HS-27A (cell line): ENCODE measurements at regions not wholly inside any gene's neighbourhood (a gene's known extent, or its start where the extent isn't known, plus 50 kb on each side); places are given as distances from the start of the nearest gene placed in this dataset.

Source experiments
- DNase-seq: peaks from one replicate; pipeline ENCODE4 v3.0.0-alpha.2; 2012; ENCODE audit warnings: low read depth, missing footprints

GRCh38 chr20:56835829-56836550 is 206.9 kb downstream of the TFAP2C start:
- no peak for DNase-seq

- DNase-seq, result no peak
Observed at GRCh38 chr20:56839222-56839621, 210.1 kb downstream of the TFAP2C start.

DNA sequence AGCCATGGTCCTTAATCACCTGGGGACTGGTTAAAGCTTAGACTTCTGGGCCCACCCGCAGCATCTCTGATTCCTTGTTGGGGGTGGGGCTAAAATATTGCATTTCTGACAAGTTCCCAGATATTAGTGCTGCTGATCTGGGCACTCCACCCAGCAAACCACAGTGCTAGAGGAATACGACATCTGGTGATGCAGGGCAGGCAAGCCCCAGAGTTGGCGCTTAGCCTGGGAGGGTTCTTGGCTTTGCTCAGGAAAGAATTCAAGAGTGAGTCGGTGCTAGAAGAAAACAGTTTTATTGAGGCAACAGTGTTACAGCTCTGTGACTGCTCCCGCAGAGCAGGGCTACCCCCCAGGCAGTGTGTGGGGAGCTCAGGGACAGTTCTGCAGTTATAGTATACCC is 210.7 kb downstream of the TFAP2C start:
- no peak for DNase-seq

- no peak for DNase-seq
Observed at GRCh38 chr20:56840716-56841261, 211.7 kb downstream of the TFAP2C start.

DNA sequence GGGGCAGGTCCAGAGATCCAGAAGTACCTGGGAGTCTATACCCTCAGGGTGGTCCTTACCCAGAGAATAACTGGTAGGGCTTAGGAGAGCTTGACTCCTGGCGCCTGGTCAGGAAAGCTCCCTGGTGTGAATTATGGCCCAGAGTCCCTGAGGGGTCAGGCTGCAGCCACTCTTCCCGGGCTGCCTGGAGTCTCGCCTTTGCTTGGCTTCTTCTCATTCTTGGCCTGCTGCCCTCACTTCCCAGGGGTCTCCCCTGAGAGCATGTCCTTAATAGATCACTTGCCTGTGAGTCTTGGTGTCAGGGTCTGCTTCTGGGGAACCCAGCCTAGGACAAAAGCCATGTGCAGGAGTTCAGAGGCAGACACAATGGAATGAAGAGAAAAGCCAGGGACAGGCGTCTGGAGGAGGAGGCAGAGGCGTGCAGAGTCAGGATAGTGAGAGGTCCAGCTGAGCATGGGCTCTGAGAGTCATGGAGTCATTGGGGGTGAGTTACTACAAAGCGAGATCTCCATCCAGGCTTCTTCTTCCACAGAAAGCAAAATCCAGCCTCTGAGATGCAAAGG is 212.3 kb downstream of the TFAP2C start:
- no peak for DNase-seq

GRCh38 chr20:56842056-56842455 is 212.9 kb downstream of the TFAP2C start:
- no peak for DNase-seq

DNA sequence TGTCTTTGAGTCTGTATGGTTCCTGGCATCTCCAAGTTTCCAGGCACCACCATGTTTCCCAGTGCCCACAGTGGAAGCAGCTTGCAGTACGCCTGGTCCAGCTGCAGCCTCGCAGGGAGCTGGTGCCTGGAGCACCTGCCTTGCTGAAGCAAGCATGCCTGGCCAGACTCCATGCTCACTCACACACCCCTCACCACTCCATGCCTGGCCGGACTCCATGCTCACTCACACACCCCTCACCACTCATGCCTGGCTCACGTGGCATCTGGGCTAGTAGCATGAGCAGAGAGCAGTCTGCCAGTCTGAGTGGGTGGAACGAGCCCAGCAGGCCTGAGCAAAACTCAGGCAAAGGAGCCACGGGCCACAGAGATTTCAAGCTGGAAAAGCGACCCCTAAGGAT is 214.3 kb downstream of the TFAP2C start:
- no peak for DNase-seq

DNA sequence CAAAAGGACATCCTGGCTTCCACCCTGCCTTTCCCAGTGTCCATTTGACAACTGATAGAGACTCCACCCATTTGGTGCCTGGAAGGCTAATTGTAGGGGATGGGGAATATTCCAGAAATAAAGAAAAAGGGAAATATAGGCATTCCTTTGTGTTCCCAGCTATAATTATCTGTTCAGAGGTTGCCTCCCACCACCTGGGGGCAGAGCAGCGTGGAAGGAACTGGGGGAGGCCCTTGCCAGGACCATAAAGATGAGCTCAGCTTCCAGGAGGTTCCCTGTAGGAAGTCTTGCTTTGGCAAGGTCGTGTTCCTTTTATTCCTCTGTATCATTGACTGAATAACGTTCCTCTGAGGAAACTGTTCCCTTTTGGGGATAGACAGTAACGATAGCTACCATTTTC is 214.7 kb downstream of the TFAP2C start:
- DNase-seq, result no peak

- no peak for DNase-seq
Observed at GRCh38 chr20:56845546-56846086, 216.5 kb downstream of the TFAP2C start.

- no peak for DNase-seq
Observed at GRCh38 chr20:56848561-56848960, 219.5 kb downstream of the TFAP2C start.

DNA sequence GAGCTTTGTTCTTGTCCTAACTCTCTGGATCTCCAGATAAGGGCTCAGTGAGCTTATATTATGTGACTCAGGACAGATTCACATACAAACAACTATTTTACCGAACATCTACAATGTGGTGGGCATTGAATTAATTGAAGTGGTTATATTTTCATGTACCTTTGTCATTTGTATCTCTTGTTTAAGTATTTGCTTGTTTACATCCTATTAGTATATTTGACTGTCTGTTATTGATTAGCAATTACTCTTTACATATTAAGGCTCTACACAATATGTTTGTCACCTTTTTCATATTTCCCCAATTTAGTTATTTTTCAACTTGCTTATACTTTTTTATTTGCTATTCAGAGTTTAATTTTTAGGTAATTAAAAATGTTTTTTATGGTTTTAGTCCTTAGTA is 222.4 kb downstream of the TFAP2C start:
- DNase-seq, result no peak

- no peak for DNase-seq
Observed at GRCh38 chr20:56855708-56856107, 226.6 kb downstream of the TFAP2C start.

GRCh38 chr20:56857950-56858349 is 228.8 kb downstream of the TFAP2C start:
- no peak for DNase-seq

DNA sequence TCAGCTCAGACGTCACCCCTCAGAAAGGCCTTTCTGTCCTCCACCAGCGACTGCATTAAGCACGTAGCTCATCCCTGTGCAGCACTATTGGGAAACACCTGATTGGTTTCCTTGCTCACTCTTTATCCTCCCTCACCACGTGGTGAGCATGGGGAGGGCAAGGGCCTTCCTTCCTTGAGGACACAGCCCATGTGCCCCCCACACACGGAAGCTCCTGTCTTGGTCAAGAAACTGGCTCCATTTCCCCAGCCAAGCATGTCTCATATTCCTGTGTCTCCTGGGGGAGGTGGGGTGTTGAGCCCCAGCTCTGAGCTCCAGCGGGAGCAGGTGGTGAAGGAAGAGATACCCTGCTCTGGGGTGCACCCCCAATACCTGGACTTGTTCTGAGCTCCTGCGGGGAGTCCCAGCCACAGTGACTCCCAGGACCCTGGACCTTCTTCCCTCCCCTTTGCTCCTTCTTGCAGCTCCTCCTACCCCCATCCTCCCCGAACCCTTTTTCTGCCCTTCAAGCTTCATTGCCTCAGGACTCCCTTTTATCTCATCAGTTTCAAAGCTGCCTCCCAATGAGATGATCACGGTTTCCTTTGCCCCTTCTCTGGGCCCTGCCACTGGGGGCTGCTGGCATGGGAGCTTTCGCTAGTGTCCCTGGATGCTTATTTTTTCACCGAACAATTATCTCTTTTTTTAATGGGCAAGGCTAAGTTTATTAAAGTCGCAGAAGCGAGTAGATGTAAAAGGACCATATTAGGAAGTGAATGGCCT is 230.1 kb downstream of the TFAP2C start:
- no peak for DNase-seq

DNA sequence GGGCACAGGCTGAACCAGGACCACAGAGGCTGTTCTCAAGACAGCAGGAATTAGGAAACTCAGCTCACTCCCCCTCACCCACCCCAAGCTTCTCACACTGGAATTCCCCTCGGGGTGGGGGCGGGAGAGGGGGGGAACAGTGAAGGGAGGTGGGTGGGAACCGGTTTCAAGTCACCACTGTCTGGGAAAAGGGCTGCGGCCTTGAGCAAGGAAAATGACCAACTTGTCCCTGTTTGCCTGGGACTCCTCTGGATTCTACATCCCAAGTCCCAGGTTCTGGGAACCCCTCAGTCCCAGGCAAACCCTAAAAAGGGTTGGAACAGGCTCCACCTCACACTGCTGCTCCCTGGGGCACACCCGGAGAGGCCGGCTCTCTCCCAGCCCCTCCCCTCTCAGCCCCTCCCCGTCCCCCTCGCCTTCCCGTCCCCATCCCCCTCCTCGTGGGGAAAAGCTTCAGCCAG is 230.7 kb downstream of the TFAP2C start:
- no peak for DNase-seq

DNA sequence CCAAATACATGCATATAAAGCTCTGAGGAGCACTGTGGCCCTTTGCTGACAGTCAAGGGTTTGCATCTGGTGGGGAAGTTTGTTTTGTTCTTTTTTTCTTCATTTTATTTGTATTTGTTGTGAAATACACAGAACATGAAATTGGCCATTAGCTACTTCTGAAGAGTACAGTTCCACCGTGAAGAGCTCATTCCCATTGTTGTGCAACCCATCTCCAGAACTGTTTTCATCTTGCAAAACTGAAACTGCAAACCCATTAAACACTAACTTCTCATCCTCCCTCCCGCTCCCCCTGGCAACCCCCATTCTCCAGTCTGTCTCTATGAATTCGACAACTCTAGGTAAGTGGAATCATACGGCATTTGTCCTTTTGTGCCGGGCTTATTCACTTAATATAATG is 231.3 kb downstream of the TFAP2C start:
- DNase-seq, result no peak

DNA sequence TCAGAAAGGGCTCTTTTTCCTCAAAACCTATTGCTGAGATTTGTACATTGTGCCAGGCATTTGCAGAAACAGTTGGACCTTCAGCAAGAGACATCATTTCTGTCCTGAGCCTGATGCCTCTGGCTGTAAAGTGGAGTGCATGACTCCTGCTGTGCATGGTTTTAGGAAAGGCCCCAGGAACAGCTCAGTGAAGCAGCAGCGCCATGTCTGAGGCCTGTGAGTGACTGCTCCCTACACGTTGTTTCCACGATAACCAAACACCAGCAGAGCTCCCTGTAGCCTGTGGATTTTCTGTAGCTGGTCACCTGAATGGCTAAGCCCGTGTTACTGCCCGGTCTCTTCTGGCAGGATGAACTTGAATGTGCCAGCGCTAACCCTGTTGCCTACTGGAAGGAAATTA is 232.5 kb downstream of the TFAP2C start:
- no peak for DNase-seq

GRCh38 chr20:56865055-56865454 is 235.9 kb downstream of the TFAP2C start:
- DNase-seq, result no peak

DNA sequence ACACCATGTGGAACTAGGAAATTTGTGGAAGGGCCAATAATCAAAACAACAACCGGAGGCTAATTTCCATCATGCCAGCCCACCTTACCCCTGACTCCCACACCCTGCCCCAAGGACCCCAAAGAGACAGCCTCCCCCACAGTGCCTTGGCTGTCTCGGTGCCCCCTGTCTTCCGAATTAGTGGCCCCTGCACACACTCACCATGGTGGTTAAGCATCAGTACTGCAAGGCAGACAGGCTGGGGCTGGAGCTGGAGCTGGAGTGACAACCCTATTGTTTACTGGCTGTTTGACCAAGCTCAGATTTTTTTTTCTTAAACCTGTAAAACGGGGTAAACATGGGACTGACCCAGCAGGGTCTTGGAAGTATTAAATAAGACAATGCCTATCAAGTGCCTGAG is 238.0 kb downstream of the TFAP2C start:
- no peak for DNase-seq

DNA sequence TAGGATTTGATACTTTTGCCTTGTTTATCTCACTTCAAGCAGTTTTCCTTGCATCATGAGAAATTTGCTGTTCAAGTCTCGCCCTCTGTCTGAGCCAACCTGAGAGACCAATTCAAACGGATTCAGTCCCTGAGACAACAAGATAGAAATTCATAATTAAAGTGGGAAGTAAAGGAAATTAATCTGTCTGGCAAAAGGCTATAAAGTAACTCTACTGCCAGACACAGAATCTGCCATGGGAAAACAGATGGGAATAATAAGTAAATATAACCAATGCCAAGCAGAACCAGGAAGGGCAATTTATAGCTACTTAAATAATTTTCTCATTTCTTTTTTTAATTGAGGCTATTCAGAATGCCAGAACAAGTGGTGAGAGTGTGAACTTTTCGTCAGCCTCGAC is 239.6 kb downstream of the TFAP2C start:
- DNase-seq, result no peak

GRCh38 chr20:56870271-56870670 is 241.2 kb downstream of the TFAP2C start:
- DNase-seq, result no peak

GRCh38 chr20:56871691-56872090 is 242.6 kb downstream of the TFAP2C start:
- DNase-seq, result no peak
